ENCODE measurements at regions not wholly inside any gene's neighbourhood (a gene's known extent, or its start where the extent isn't known, plus 50 kb on each side); places are given as distances from the start of the nearest gene placed in this dataset.

GRCh38 chr16:54577651-54578128 is 291.1 kb upstream of the IRX3 start:
- no peak for TF ChIP-seq POLR2A (IDR thresholded peaks at IDR 0.05; ENCODE audit: low read depth)
- TF ChIP-seq CTCF (IDR thresholded peaks at IDR 0.05) = no peak
- no peak for TF ChIP-seq EP300 (IDR thresholded peaks at IDR 0.05)
- TF ChIP-seq POLR2AphosphoS5 (IDR thresholded peaks at IDR 0.05) = no peak
